Psoas muscle (tissue), 7 donors: ENCODE measurements at regions not wholly inside any gene's neighbourhood (a gene's known extent, or its start where the extent isn't known, plus 50 kb on each side); places are given as distances from the start of the nearest gene placed in this dataset.

Experiments used
- ATAC-seq, 4 donors: fragments of 200-7000 bp; cut with Tn5 transposase; one replicate each; pipeline ENCODE4 v1.9.1; 2020; ENCODE audit warnings: moderate library complexity in 3 of 4, mild to moderate bottlenecking in 2 of 4
- DNase-seq, 2 donors: peaks; one replicate each; pipeline ENCODE4 v3.0.0-alpha.2; 2020
- H3K27ac ChIP-seq: fragments of 200-600 bp; one replicate; pipeline ENCODE4 v1.8.0; 2022
- H3K27me3 ChIP-seq, 3 donors: fragments of 200-600 bp in 1 of 3; one replicate each; pipeline versions ENCODE4 v1.6.1 to v1.8.0; 2013 to 2022; ENCODE audit warnings: low read length in 2 of 3, mild to moderate bottlenecking in 2 of 3, moderate library complexity in 1 of 3; ENCODE audit not compliant: insufficient read depth in 3 of 3
- H3K36me3 ChIP-seq, 2 donors: fragments of 200-600 bp in 1 of 2; one replicate each; pipeline versions ENCODE4 v1.6.1 to v1.8.0; 2013 to 2022; ENCODE audit warnings: low read depth in 1 of 2, mild to moderate bottlenecking in 1 of 2, moderate library complexity in 1 of 2; ENCODE audit not compliant: insufficient read depth in 1 of 2
- H3K4me1 ChIP-seq: fragments of 200-600 bp; one replicate; pipeline ENCODE4 v1.8.0; 2022
- H3K4me3 ChIP-seq: fragments of 200-600 bp; one replicate; pipeline ENCODE4 v1.8.0; 2022; ENCODE audit warnings: mild to moderate bottlenecking
- H3K9me3 ChIP-seq: fragments of 200-600 bp; one replicate; pipeline ENCODE4 v1.8.0; 2022
- WGBS, 3 donors: extraction: QIAGEN DNeasy Blood & Tissue Kit; methylation state at CpG; one replicate each; pipeline versions ENCODE4 v1.1.6 to v1.1.7; 2013; 5-methylcytosine and 5-hydroxymethylcytosine counted together
- intact Hi-C, 2 donors: fragments of 100-400 bp; cut with DNase I; formaldehyde crosslinking; loops; one replicate each; pipeline versions ENCODE4 v1.11.0 to v1.14.2; 2022
- TF ChIP-seq, protein P1 (sequence below): fragments of 200-600 bp; IDR thresholded peaks from one replicate; pipeline ENCODE4 v1.8.0; 2022; ENCODE audit warnings: antibody characterized with exemption
- donor health status: healthy with polysubstance abuse.
- donor health status: DM: no; HTN: no; CAD: no; lungs with moderate emphysema.
- donor health status: Bipolar disorder and iron deficiency.
- donor health status: healthy.
- donor health status: DM: yes; HTN: yes; CAD: no.
- donor health status: DM: no; HTN: no; CAD: no.
- donor health status: DM: yes; HTN: yes; CAD: no.

DNA sequence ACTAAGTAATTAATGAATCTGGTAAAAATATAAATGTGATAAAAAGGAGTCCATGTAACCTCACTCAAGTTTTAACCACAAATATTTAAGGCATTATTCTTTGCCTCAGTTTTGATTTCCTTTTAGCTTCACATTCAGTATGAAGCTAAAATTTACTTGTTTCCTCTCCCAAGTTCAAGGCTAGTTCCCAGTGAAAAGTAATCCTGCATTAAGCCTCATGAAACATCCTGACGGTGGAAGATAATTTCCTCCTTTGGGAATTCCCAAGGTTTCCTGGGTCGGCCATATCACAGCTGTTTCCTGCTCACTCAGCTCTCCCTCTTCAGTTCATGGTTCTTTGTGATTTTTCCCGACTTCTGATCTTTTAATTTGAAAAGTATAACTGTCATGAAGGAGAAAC is 1256.8 kb upstream of the FLRT2 start:
- intact Hi-C loops, result no loop called here
- Histone ChIP-seq H3K36me3 (no peaks in the 10 kb centered on the region), H3K4me1 (no peaks in the 10 kb centered on the region), H3K4me3 (no peak overlapping the region), H3K9me3 (no peaks in the 10 kb centered on the region), H3K27me3 (no peaks in the 10 kb centered on the region), H3K27ac (no peak overlapping the region)
- DNase-seq, result no peak
- TF ChIP-seq, protein P1, sequence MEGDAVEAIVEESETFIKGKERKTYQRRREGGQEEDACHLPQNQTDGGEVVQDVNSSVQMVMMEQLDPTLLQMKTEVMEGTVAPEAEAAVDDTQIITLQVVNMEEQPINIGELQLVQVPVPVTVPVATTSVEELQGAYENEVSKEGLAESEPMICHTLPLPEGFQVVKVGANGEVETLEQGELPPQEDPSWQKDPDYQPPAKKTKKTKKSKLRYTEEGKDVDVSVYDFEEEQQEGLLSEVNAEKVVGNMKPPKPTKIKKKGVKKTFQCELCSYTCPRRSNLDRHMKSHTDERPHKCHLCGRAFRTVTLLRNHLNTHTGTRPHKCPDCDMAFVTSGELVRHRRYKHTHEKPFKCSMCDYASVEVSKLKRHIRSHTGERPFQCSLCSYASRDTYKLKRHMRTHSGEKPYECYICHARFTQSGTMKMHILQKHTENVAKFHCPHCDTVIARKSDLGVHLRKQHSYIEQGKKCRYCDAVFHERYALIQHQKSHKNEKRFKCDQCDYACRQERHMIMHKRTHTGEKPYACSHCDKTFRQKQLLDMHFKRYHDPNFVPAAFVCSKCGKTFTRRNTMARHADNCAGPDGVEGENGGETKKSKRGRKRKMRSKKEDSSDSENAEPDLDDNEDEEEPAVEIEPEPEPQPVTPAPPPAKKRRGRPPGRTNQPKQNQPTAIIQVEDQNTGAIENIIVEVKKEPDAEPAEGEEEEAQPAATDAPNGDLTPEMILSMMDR, result no peak
- 11 to 17% (median 13%) methylated on average over 3 of the region's 3 CpGs for WGBS, 3 donors
- ATAC-seq, result no peak

DNA sequence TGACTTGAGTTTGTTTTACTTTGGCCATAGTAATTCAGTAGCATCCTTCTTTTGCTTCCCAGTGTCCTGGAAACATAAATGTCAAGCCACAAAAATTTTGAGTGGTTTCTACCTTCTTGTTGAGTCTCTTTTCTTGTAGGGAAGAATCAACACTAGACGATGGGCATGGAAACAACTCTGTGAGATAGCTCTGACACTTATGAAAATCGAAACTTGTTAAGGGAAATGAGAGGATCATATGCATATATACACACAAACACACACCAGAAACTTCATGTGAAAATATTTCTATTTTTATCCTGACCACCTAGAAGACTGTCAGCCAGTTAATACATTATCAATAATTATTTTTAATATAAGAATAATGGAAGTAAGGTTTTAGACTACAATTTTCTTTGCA is 1247.3 kb upstream of the FLRT2 start:
- DNase-seq, result no peak
- ATAC-seq, result no peak
- H3K27me3 ChIP-seq, result no peaks in the 10 kb centered on the region
- no peaks in the 10 kb centered on the region for H3K4me1 ChIP-seq
- H3K9me3 ChIP-seq, result no peaks in the 10 kb centered on the region
- intact Hi-C loops, result no loop called here
- no peaks in the 10 kb centered on the region for H3K36me3 ChIP-seq
- H3K27ac ChIP-seq, result no peak overlapping the region
- 81 to 93% (median 85%) methylated on average over 2 of the region's 2 CpGs for WGBS, 3 donors
- H3K4me3 ChIP-seq, result no peak overlapping the region
- TF ChIP-seq, protein P1, result no peak

DNA sequence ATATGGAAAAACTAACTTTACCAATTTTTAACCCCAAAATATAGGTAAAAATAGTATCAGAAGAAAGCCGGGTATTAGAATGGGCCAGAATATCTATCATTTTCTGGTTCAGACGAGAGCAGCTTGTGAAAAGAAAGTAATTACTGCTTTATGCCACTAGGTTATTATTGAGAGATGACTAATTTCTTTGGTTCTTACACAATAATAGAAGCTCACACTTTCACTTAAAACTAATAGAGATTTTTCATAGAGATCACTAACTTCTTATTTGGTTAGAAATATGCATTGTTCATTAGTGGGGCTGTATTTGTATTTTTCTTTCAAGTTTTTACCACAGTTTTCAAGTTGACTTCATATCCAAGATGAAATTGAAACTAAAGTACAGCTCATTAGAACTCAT is 1241.2 kb upstream of the FLRT2 start:
- H3K36me3 ChIP-seq, result no peaks in the 10 kb centered on the region
- intact Hi-C loops, result no loop called here
- no peak overlapping the region for H3K27ac ChIP-seq
- no peaks in the 10 kb centered on the region for H3K4me1 ChIP-seq
- no peaks in the 10 kb centered on the region for H3K27me3 ChIP-seq
- TF ChIP-seq, protein P1, result no peak
- H3K4me3 ChIP-seq, result no peak overlapping the region
- DNase-seq (no peak), ATAC-seq (no peak)
- no peaks in the 10 kb centered on the region for H3K9me3 ChIP-seq
- 74 to 93% (median 77%) methylated on average over 2 of the region's 2 CpGs for WGBS, 3 donors

DNA sequence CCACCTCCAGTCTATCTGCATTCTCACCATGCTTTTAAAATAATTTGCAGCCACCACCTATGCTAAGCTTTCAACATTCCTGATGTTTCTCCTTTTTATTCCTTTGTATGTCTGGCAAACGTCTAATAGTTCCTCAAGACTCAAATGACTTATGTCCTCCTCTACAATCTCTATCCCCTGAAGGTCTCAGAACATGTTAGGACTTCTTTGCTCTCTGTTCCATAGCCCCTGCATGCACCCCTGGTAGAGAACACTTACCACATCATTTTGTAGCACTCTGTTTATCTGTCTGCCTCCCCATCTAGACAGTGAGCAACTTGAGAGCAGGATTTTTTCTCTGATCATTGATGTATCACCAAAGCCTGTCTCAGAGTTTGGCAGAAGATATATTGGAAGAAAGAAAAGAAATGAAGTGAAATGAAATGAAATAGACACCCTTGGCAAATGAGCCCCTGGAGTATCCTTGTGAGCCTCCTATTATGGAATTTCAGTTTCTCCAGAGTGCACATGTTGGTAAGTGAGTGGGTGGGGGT is 1231.2 kb upstream of the FLRT2 start:
- TF ChIP-seq, protein P1, result no peak
- no peak for ATAC-seq
- DNase-seq, result no peak
- Histone ChIP-seq H3K9me3 (no peaks in the 10 kb centered on the region), H3K4me3 (no peak overlapping the region), H3K27ac (no peak overlapping the region), H3K36me3 (no peaks in the 10 kb centered on the region), H3K27me3 (no peaks in the 10 kb centered on the region), H3K4me1 (no peaks in the 10 kb centered on the region)
- intact Hi-C loops, result no loop called here
- WGBS, 3 donors, result 35 to 50% (median 44%) methylated on average over 1 of the region's 1 CpG

DNA sequence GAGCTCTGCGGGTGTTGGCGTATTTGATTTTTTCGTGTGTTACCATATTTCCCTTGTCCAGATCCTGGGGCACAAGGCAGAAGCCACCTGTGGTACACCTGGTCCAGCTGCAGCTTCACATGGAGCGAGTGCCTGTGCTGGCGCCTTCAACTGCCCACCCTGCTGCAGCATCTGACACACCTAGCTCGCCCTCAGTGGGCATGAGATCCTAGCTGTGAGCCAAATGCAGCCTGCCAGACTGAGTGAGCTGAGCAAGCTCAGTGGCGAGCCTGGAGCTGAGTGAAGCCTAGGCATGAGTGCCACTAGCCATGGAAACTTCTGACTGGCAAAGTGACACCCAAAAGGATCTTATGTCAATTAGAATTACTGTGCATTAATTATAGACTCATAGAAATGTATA is 1226.8 kb upstream of the FLRT2 start:
- Histone ChIP-seq H3K36me3 (no peaks in the 10 kb centered on the region), H3K4me1 (no peaks in the 10 kb centered on the region), H3K4me3 (no peak overlapping the region), H3K27ac (no peak overlapping the region), H3K27me3 (no peaks in the 10 kb centered on the region), H3K9me3 (peaks cover 21% of the 10 kb centered on the region)
- TF ChIP-seq, protein P1, result no peak
- no peak for ATAC-seq
- intact Hi-C loops, result no loop called here
- 92 to 97% (median 93%) methylated on average over 7 of the region's 7 CpGs for WGBS, 3 donors
- DNase-seq, result no peak
